Lung (tissue), 11 donors: ENCODE measurements at regions not wholly inside any gene's neighbourhood (a gene's known extent, or its start where the extent isn't known, plus 50 kb on each side); places are given as distances from the start of the nearest gene placed in this dataset.
A peak's percentile ranks its signal among the peaks of the same experiment; 100 is the strongest.

Experiments
- ATAC-seq: fragments of 200-7000 bp; cut with Tn5 transposase; one replicate; pipeline ENCODE4 v1.9.1; 2020; ENCODE audit warnings: moderate number of reproducible peaks; ENCODE audit not compliant: insufficient read depth, low FRiP score
- DNase-seq, 3 donors: peaks; one replicate each; pipeline ENCODE4 v3.0.0-alpha.2; 2013 to 2017
- H3K27ac ChIP-seq, 2 donors: one replicate each; pipeline ENCODE4 v1.5.1; 2013; ENCODE audit warnings: mild to moderate bottlenecking in 2 of 2, moderate library complexity in 2 of 2, control low read depth in 1 of 2, inconsistent platforms in 1 of 2, low read depth in 1 of 2, low read length in 1 of 2
- H3K27me3 ChIP-seq, 3 donors: one replicate each; pipeline ENCODE4 v1.5.1; 2013; ENCODE audit warnings: low read length in 2 of 3; ENCODE audit not compliant: control insufficient read depth in 3 of 3, insufficient read depth in 3 of 3
- H3K36me3 ChIP-seq, 4 donors: one replicate each; pipeline ENCODE4 v1.5.1; 2013; ENCODE audit warnings: low read length in 4 of 4, mild to moderate bottlenecking in 1 of 4, moderate library complexity in 1 of 4; ENCODE audit not compliant: control insufficient read depth in 4 of 4, insufficient read depth in 4 of 4
- H3K4me1 ChIP-seq, 5 donors: one replicate each; pipeline ENCODE4 v1.5.1; 2013; ENCODE audit warnings: low read length in 5 of 5, mild to moderate bottlenecking in 2 of 5, moderate library complexity in 1 of 5; ENCODE audit not compliant: control insufficient read depth in 5 of 5, insufficient read depth in 5 of 5
- H3K4me3 ChIP-seq: one replicate; pipeline ENCODE4 v1.5.1; 2013; ENCODE audit warnings: mild to moderate bottlenecking, control low read depth, moderate library complexity
- H3K9ac ChIP-seq, 2 donors: one replicate each; pipeline ENCODE4 v1.5.1; 2013; ENCODE audit warnings: low read length in 2 of 2, control low read depth in 1 of 2; ENCODE audit not compliant: insufficient read depth in 1 of 2
- H3K9me3 ChIP-seq, 4 donors: one replicate each; pipeline ENCODE4 v1.5.1; 2013; ENCODE audit warnings: low read length in 3 of 4, mild to moderate bottlenecking in 1 of 4, moderate library complexity in 1 of 4; ENCODE audit not compliant: control insufficient read depth in 4 of 4, insufficient read depth in 3 of 4
- WGBS, 2 donors: extraction: QIAGEN DNeasy Blood & Tissue Kit; methylation state at CpG; one replicate each; pipeline ENCODE4 v1.1.7; 2013; 5-methylcytosine and 5-hydroxymethylcytosine counted together
- TF ChIP-seq, protein P1 (sequence below): IDR thresholded peaks from 2 replicates; pipeline ENCODE4 v1.5.1; 2012; ENCODE audit warnings: mild to moderate bottlenecking; ENCODE audit errors: control extremely low read depth, extremely low read depth
- donor health status: control.
- donor health status: control.
- donor health status: Bipolar disorder and iron deficiency.
- donor health status: healthy.
- donor health status: DM: yes; HTN: yes; CAD: no.

DNA sequence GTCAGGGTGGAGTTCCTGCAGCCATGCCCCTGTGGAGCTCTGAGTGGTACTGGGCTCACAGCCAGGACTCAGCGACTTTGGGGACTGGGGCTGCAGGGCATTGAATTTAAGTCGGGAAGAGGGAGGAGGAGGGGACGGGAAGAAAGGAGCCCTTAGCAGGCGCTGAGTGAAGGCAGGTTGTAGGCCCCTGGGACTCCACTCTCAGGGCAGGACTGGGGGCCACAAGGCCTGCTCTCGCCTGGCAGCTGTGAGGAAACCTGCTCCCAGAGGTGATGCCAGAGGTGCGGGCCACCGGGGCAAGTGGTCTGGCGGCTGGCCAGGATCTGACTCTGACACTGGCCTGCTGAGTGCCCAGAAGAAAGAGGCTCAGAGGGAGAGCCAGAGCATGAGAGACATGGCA, 73.5 kb downstream of the EPHB3 start:
- Histone ChIP-seq H3K4me3 (no peak overlapping the region), H3K27ac (no peak overlapping the region), H3K4me1 (peaks cover 0 to 33% (median 0%) of the 10 kb centered on the region in 5 donors), H3K9me3 (no peaks in the 10 kb centered on the region), H3K36me3 (no peaks in the 10 kb centered on the region), H3K9ac (no peak overlapping the region), H3K27me3 (no peaks in the 10 kb centered on the region)
- TF ChIP-seq, protein P1, sequence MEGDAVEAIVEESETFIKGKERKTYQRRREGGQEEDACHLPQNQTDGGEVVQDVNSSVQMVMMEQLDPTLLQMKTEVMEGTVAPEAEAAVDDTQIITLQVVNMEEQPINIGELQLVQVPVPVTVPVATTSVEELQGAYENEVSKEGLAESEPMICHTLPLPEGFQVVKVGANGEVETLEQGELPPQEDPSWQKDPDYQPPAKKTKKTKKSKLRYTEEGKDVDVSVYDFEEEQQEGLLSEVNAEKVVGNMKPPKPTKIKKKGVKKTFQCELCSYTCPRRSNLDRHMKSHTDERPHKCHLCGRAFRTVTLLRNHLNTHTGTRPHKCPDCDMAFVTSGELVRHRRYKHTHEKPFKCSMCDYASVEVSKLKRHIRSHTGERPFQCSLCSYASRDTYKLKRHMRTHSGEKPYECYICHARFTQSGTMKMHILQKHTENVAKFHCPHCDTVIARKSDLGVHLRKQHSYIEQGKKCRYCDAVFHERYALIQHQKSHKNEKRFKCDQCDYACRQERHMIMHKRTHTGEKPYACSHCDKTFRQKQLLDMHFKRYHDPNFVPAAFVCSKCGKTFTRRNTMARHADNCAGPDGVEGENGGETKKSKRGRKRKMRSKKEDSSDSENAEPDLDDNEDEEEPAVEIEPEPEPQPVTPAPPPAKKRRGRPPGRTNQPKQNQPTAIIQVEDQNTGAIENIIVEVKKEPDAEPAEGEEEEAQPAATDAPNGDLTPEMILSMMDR = no peak
- ATAC-seq (no peak), DNase-seq (peak in 2 of 3 donors; percentile 63 to 70)
- 42% methylated on average over 8 of the region's 8 CpGs for WGBS, 2 donors

DNA sequence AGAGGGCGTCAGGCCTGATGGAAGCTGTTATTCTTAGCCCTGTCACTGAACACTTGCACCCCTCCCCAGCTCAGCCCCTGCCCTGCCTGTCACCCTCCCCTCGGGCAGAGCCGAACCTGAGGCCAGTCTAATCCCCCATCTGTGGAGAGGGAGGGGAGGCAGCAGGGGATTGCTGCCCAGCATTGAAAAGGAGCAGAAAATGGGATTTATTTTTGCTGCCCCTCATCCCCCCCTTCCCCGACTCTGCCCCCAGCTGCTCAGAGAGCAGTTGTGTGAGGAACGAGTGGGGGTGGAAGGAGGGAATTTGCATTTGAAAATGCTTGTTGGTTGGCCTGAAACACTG, 71.6 kb downstream of the EPHB3 start:
- Histone ChIP-seq H3K27ac (no peak overlapping the region), H3K4me1 (peaks cover 0 to 38% (median 0%) of the 10 kb centered on the region in 5 donors), H3K9ac (no peak overlapping the region), H3K36me3 (no peaks in the 10 kb centered on the region), H3K9me3 (no peaks in the 10 kb centered on the region), H3K27me3 (no peaks in the 10 kb centered on the region), H3K4me3 (no peak overlapping the region)
- no peak for ATAC-seq
- no peak for DNase-seq
- TF ChIP-seq, protein P1 = no peak
- WGBS, 2 donors = 83 to 89% methylated on average over 5 of the region's 5 CpGs

DNA sequence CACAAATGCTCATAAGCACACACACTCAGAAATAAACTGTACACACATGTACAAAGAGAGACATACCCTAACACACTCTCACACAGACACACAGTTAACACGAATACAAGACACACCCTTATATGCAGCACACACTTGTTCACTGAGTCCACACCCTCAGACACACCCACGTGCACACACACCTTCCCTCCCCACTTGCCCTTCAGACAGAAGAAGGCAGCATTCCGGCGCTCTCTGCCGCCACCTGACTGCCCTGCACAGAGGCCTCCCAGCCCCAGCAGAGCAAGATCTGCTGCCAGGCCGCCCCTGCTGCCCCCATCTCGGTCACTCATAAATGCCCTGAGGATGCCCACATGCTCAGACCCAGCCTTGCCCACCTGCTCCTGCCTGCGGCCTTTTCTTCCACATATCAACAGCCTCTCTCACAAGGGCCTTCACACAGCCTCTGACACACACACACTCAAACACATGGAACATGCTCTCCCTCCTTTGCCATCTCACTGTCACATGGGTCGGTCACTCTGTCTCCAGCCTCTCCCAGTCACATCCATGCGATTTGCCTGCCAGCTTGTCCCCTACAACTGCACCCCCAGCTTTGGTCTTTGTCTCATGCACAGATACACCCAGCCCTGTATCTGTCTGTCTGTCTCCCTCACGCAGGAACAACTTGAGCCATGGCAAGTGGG, 71.1 kb downstream of the EPHB3 start:
- Histone ChIP-seq H3K9me3 (no peaks in the 10 kb centered on the region), H3K27me3 (no peaks in the 10 kb centered on the region), H3K4me3 (no peak overlapping the region), H3K36me3 (no peaks in the 10 kb centered on the region), H3K9ac (no peak overlapping the region), H3K4me1 (peaks cover 0 to 38% (median 0%) of the 10 kb centered on the region in 5 donors), H3K27ac (no peak overlapping the region)
- WGBS, 2 donors = 74 to 86% methylated on average over 11 of the region's 11 CpGs
- ATAC-seq (no peak), DNase-seq (no peak)
- TF ChIP-seq, protein P1 = no peak
